Stimulated activated CD4-positive, alpha-beta T cell treated with anti-CD3 and anti-CD28 coated beads, Interleukin-4, amount 100 ng/mL, for 1 hour (primary cell): ENCODE measurements at regions not wholly inside any gene's neighbourhood (a gene's known extent, or its start where the extent isn't known, plus 50 kb on each side); places are given as distances from the start of the nearest gene placed in this dataset.
A peak's percentile ranks its signal among the peaks of the same experiment; 100 is the strongest.

ENCODE experiments used
- DNase-seq: peaks from one replicate; pipeline ENCODE4 v3.0.0-alpha.2; 2020

GRCh38 chr3:68295457-68295856 is 636.9 kb downstream of the TAFA4 start:
- DNase-seq: no peak

GRCh38 chr3:68290333-68290732 is 635.9 kb upstream of the SUCLG2 start:
- no peak for DNase-seq

GRCh38 chr3:68288085-68288484 is 633.7 kb upstream of the SUCLG2 start:
- no peak for DNase-seq

- DNase-seq: no peak
Observed at GRCh38 chr3:68287101-68287500, 632.7 kb upstream of the SUCLG2 start.

- DNase-seq: no peak
Observed at GRCh38 chr3:68274286-68274685, 619.9 kb upstream of the SUCLG2 start.

- no peak for DNase-seq
Observed at GRCh38 chr3:68271145-68271544, 616.7 kb upstream of the SUCLG2 start.

GRCh38 chr3:68256635-68257223 is 602.3 kb upstream of the SUCLG2 start:
- peak; percentile 13 for DNase-seq

GRCh38 chr3:68249265-68249664 is 594.9 kb upstream of the SUCLG2 start:
- no peak for DNase-seq

- DNase-seq: no peak
Observed at GRCh38 chr3:68242606-68243005, 588.2 kb upstream of the SUCLG2 start.

- no peak for DNase-seq
Observed at GRCh38 chr3:68239542-68239941, 585.1 kb upstream of the SUCLG2 start.

GRCh38 chr3:68234076-68234780 is 579.8 kb upstream of the SUCLG2 start:
- no peak for DNase-seq

GRCh38 chr3:68228856-68229255 is 574.4 kb upstream of the SUCLG2 start:
- no peak for DNase-seq

GRCh38 chr3:68220832-68221231 is 566.4 kb upstream of the SUCLG2 start:
- DNase-seq: no peak

GRCh38 chr3:68211637-68212036 is 557.2 kb upstream of the SUCLG2 start:
- no peak for DNase-seq

GRCh38 chr3:68210635-68211034 is 556.2 kb upstream of the SUCLG2 start:
- no peak for DNase-seq

GRCh38 chr3:68207327-68207726 is 552.9 kb upstream of the SUCLG2 start:
- DNase-seq: no peak

- DNase-seq: no peak
Observed at GRCh38 chr3:68206524-68207117, 552.2 kb upstream of the SUCLG2 start.

- no peak for DNase-seq
Observed at GRCh38 chr3:68186733-68187132, 532.3 kb upstream of the SUCLG2 start.

- DNase-seq: no peak
Observed at GRCh38 chr3:68176600-68176999, 522.2 kb upstream of the SUCLG2 start.

GRCh38 chr3:68173012-68173634 is 518.7 kb upstream of the SUCLG2 start:
- no peak for DNase-seq

- no peak for DNase-seq
Observed at GRCh38 chr3:68172039-68172438, 517.6 kb upstream of the SUCLG2 start.

GRCh38 chr3:68163968-68164367 is 509.6 kb upstream of the SUCLG2 start:
- no peak for DNase-seq

GRCh38 chr3:68163062-68163461 is 508.6 kb upstream of the SUCLG2 start:
- no peak for DNase-seq

- no peak for DNase-seq
Observed at GRCh38 chr3:68162644-68163043, 508.2 kb upstream of the SUCLG2 start.
